ENCODE measurements at regions not wholly inside any gene's neighbourhood (a gene's known extent, or its start where the extent isn't known, plus 50 kb on each side); places are given as distances from the start of the nearest gene placed in this dataset.

DNA sequence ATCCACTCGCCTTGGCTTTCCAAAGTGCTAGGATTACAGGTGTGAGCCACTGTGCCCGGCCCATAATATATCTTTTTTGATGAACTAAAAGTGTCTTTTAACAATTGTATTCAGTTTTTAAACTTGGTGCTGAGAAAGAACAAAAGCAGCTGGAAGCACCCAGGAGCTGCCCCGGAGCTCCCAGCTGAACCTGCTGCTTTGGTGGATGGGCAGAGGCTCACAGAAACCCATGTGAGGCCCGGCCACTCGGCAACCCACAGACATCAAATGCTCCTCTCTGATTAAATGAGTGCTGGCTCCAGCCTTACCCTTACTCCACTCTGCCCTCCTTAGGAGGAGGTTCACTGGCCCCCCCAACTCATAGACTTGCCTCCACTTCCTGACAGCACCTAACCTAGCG, 59.4 kb upstream of the FRMD1 start:
- Histone ChIP-seq H3K27ac (no peak overlapping the region), H3K4me3 (no peak overlapping the region), H3K9me3 (no peaks in the 10 kb centered on the region), H3K27me3 (no peaks in the 10 kb centered on the region), H3K36me3 (no peaks in the 10 kb centered on the region), H3K4me1 (peaks cover 0 to 5% (median 3%) of the 10 kb centered on the region in 4 donors)
- TF ChIP-seq EP300 (IDR thresholded peaks at IDR 0.05) (no peak), POLR2AphosphoS5 (IDR thresholded peaks at IDR 0.05) (no peak), POLR2A (IDR thresholded peaks at IDR 0.05) (no peak)
- TF ChIP-seq, protein P1, sequence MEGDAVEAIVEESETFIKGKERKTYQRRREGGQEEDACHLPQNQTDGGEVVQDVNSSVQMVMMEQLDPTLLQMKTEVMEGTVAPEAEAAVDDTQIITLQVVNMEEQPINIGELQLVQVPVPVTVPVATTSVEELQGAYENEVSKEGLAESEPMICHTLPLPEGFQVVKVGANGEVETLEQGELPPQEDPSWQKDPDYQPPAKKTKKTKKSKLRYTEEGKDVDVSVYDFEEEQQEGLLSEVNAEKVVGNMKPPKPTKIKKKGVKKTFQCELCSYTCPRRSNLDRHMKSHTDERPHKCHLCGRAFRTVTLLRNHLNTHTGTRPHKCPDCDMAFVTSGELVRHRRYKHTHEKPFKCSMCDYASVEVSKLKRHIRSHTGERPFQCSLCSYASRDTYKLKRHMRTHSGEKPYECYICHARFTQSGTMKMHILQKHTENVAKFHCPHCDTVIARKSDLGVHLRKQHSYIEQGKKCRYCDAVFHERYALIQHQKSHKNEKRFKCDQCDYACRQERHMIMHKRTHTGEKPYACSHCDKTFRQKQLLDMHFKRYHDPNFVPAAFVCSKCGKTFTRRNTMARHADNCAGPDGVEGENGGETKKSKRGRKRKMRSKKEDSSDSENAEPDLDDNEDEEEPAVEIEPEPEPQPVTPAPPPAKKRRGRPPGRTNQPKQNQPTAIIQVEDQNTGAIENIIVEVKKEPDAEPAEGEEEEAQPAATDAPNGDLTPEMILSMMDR (IDR thresholded peaks at IDR 0.05), result no peak
- WGBS, 5 donors, result 83 to 88% (median 86%) methylated on average over 6 of the region's 6 CpGs
- intact Hi-C loops (cut with DNase I; ENCODE audit: low total_unique reads), result no loop called here
- no peak for DNase-seq

DNA sequence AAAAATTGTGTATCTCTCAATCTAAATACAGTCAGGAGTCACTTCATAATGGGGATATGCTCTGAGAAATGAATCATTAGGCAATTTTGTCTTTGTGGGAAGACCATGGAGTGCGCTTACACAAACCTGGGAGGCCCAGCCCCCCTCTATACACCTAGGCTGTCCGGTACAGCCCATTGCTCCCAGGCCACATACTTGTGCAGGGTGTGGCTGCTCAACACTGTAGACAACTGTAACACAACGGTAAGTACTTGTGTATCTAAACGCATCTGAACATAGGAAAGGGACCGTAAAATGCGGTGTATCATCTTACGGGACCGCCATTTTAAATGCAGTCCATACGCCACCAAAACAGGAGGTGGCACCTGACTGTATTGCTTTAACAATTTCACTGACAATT, 58.0 kb upstream of the FRMD1 start:
- Histone ChIP-seq H3K27me3 (no peaks in the 10 kb centered on the region), H3K4me3 (no peak overlapping the region), H3K36me3 (no peaks in the 10 kb centered on the region), H3K9me3 (no peaks in the 10 kb centered on the region), H3K4me1 (peaks cover 0 to 20% (median 16%) of the 10 kb centered on the region in 4 donors), H3K27ac (no peak overlapping the region)
- 89 to 91% (median 90%) methylated on average over 9 of the region's 9 CpGs for WGBS, 5 donors
- intact Hi-C loops (cut with DNase I; ENCODE audit: low total_unique reads), result no loop called here
- TF ChIP-seq POLR2AphosphoS5 (IDR thresholded peaks at IDR 0.05), result no peak
- TF ChIP-seq POLR2A (IDR thresholded peaks at IDR 0.05), result no peak
- no peak for TF ChIP-seq EP300 (IDR thresholded peaks at IDR 0.05)
- TF ChIP-seq, protein P1 (IDR thresholded peaks at IDR 0.05), result no peak
- DNase-seq, result no peak

DNA sequence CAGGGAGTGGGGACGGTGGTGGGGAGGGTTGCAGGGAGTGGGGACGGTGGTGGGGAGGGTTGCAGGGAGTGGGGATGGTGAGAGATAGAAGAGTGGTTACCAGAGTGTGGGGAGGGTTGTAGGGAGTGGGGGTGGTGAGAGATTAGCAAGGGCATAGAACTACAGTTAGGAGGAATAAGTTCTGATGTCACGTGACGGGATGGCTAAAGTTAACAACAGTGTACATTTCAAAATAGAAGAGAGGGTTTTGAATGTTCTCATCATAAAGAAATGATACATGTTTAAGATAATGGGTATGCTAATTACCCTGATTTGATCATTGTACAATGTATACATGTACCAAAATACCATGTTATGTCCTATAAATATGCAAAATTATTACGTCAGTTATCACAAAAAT, 57.6 kb upstream of the FRMD1 start:
- Histone ChIP-seq H3K9me3 (no peaks in the 10 kb centered on the region), H3K27ac (no peak overlapping the region), H3K4me1 (peaks cover 0 to 20% (median 19%) of the 10 kb centered on the region in 4 donors), H3K36me3 (no peaks in the 10 kb centered on the region), H3K27me3 (no peaks in the 10 kb centered on the region), H3K4me3 (no peak overlapping the region)
- DNase-seq, result no peak
- TF ChIP-seq EP300 (IDR thresholded peaks at IDR 0.05) (no peak), POLR2A (IDR thresholded peaks at IDR 0.05) (no peak), POLR2AphosphoS5 (IDR thresholded peaks at IDR 0.05) (no peak)
- TF ChIP-seq, protein P1 (IDR thresholded peaks at IDR 0.05), result no peak
- intact Hi-C loops (cut with DNase I; ENCODE audit: low total_unique reads), result no loop called here
- WGBS, 5 donors, result 78 to 95% (median 91%) methylated on average over 4 to 5 of the region's 5 CpGs

DNA sequence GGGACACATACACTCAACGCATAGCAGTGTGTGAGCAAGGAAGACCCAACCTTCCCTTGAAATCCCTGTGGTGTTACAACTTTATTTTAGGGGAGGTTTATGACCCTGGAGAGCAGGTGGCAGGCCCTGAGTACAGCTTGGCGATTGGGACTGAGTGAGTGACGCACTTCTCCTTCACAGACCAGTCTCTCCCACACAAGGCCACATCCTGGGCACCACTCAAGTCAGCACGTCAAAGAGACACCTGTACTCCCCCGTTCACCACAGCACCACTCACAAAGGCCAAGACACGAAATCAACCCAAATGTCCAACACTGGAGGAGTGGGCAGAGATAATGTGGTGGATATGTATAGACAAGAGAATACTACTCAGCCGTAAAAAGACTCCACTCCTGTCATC, 57.0 kb upstream of the FRMD1 start:
- H3K36me3 ChIP-seq, result no peaks in the 10 kb centered on the region
- H3K4me3 ChIP-seq, result no peak overlapping the region
- no peak overlapping the region for H3K27ac ChIP-seq
- TF ChIP-seq, protein P1 (IDR thresholded peaks at IDR 0.05), result no peak
- TF ChIP-seq EP300 (IDR thresholded peaks at IDR 0.05) (no peak), POLR2AphosphoS5 (IDR thresholded peaks at IDR 0.05) (no peak), POLR2A (IDR thresholded peaks at IDR 0.05) (no peak)
- H3K27me3 ChIP-seq, result no peaks in the 10 kb centered on the region
- H3K9me3 ChIP-seq, result no peaks in the 10 kb centered on the region
- WGBS, 5 donors, result 88 to 93% (median 91%) methylated on average over 7 of the region's 7 CpGs
- DNase-seq, result no peak
- peaks cover 0 to 20% (median 19%) of the 10 kb centered on the region in 4 donors for H3K4me1 ChIP-seq
- intact Hi-C loops (cut with DNase I; ENCODE audit: low total_unique reads), result no loop called here

All from stomach (tissue), 8 donors.